Natural killer cell (primary cell): ENCODE measurements at regions not wholly inside any gene's neighbourhood (a gene's known extent, or its start where the extent isn't known, plus 50 kb on each side); places are given as distances from the start of the nearest gene placed in this dataset.
"Not testable (repeated sequence)": the region's sequence is repeated elsewhere in the genome, so short reads cannot be mapped to it uniquely, and the experiment has no call there.

Experiments used
- ATAC-seq, 3 donors: fragments of 150-1000 bp in 2 of 3; fragments of 200-7000 bp in 1 of 3; cut with Tn5 transposase; 1 replicate in 1 of 3; 2 replicates in 2 of 3; pipeline ENCODE4 v1.10.0; 2021; ENCODE audit warnings: mild to moderate bottlenecking in 2 of 3, moderate library complexity in 2 of 3
- DNase-seq, 2 donors: peaks; one replicate each; pipeline versions ENCODE4 v3.0.0 to v3.0.0-alpha.2; 2013 to 2021; ENCODE audit warnings: mixed read lengths in 1 of 2
- H3K27ac ChIP-seq: one replicate; pipeline ENCODE4 v1.5.1; 2013; ENCODE audit warnings: mild to moderate bottlenecking, low read length
- H3K27me3 ChIP-seq: one replicate; pipeline ENCODE4 v1.6.1; 2013; ENCODE audit warnings: low read length; ENCODE audit not compliant: control insufficient read depth, insufficient read depth
- H3K36me3 ChIP-seq: one replicate; pipeline ENCODE4 v1.6.1; 2013; ENCODE audit warnings: low read length; ENCODE audit not compliant: control insufficient read depth, insufficient read depth
- H3K4me1 ChIP-seq: one replicate; pipeline ENCODE4 v1.6.1; 2013; ENCODE audit warnings: low read length; ENCODE audit not compliant: control insufficient read depth, insufficient read depth
- H3K4me3 ChIP-seq: one replicate; pipeline ENCODE4 v1.5.1; 2013; ENCODE audit warnings: low read length
- H3K9me3 ChIP-seq: one replicate; pipeline ENCODE4 v1.6.1; 2013; ENCODE audit warnings: low read length; ENCODE audit not compliant: control insufficient read depth, insufficient read depth
- H3K27ac Mint-ChIP-seq, 2 donors: one replicate each; pipeline ENCODE4 v1.8.0; 2022; ENCODE audit warnings: mild to moderate bottlenecking in 2 of 2, mixed read lengths in 2 of 2, moderate library complexity in 1 of 2
- H3K27me3 Mint-ChIP-seq, 2 donors: one replicate each; pipeline ENCODE4 v1.8.0; 2022; ENCODE audit warnings: low read depth in 2 of 2, mixed read lengths in 2 of 2
- H3K36me3 Mint-ChIP-seq: one replicate; pipeline ENCODE4 v1.8.0; 2022; ENCODE audit warnings: mixed read lengths
- H3K4me1 Mint-ChIP-seq, 2 donors: one replicate each; pipeline ENCODE4 v1.8.0; 2022; ENCODE audit warnings: mixed read lengths in 2 of 2
- H3K4me3 Mint-ChIP-seq: one replicate; pipeline ENCODE4 v1.8.0; 2022; ENCODE audit warnings: mild to moderate bottlenecking, moderate library complexity, mixed read lengths
- H3K9me3 Mint-ChIP-seq, 2 donors: one replicate each; pipeline ENCODE4 v1.8.0; 2022; ENCODE audit warnings: mixed read lengths in 2 of 2
- CTCF ChIP-seq: fragments of 200-600 bp; IDR thresholded peaks from one replicate; pipeline ENCODE4 v1.8.0; 2022; ENCODE audit warnings: antibody characterized with exemption
- whole genome bisulfite sequencing: methylation state at CpG from one replicate; pipeline ENCODE4 v1.1.7; 2013; ENCODE audit warnings: missing lambda C conversion rate; ENCODE audit not compliant: insufficient coverage; 5-methylcytosine and 5-hydroxymethylcytosine counted together
- intact Hi-C: fragments of 100-400 bp; cut with micrococcal nuclease; formaldehyde crosslinking; loops from one replicate; pipeline ENCODE4 v1.14.2; 2022

DNA sequence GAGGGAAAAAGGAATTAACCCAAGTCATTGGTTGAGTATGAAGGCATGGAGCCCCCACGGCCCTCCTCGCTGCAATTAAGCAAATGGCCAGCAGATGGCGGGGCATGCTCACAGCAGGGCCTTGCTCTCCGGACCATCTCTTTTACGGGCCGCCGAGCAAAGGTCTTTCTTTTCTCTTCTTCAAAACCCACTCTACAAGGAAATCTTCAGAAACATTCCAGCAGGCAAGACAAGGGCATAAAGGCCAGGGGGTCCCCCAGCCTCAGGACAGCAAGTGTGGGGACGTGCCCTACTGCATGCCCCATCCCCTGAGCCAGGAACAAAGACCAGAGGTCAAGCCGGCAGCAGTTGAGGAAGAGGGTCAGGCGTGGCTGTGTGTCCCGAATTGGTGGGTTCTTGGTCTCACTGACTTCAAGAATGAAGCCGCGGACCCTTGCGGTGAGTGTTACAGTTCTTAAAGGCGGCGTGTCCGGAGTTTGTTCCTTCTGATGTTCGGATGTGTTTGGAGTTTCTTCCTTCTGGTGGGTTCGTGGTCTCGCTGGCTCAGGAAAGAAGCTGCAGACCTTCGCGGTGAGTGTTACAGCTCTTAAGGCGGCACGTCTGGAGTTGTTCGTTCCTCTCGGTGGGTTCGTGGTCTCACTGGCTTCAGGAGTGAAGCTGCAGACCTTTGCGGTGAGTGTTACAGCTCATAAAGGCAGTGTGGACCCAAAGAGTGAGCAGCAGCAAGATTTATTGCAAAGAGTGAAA lies 59.6 kb upstream of the TOP1 start:
- H3K4me1 ChIP-seq, H3K9me3 Mint-ChIP-seq, H3K9me3 ChIP-seq, H3K27ac ChIP-seq, H3K27me3 ChIP-seq, H3K36me3 ChIP-seq, H3K36me3 Mint-ChIP-seq, H3K4me1 Mint-ChIP-seq: not testable (repeated sequence)
- peak overlapping the region; percentile 29 for H3K4me3 ChIP-seq
- Mint-ChIP-seq H3K4me3 (peak overlapping the region; percentile 96), H3K27ac (peak overlapping the region in 1 of 2 donors; percentile 74), H3K27me3 (peaks cover 23 to 37% of the 10 kb centered on the region in 2 donors)
- DNase-seq = peak; percentile 84 to 91
- peak; percentile 93 to 99 (median 98) for ATAC-seq
- intact Hi-C loops = loop anchor here (1.0 kb wide), 3 partner anchors 126 to 371 kb away; partner anchors contain the start of gene LPIN3
- WGBS = 0% methylated on average over 26 of the region's 28 CpGs
- peak; percentile 95 for TF ChIP-seq CTCF

GRCh38 chr20:40970218-40970617 lies 58.4 kb upstream of the TOP1 start:
- Mint-ChIP-seq H3K27me3 (peaks cover 24 to 49% of the 10 kb centered on the region in 2 donors), H3K27ac (no peak overlapping the region), H3K4me1 (peaks cover 9 to 10% of the 10 kb centered on the region in 2 donors), H3K36me3 (no peaks in the 10 kb centered on the region), H3K4me3 (no peak overlapping the region), H3K9me3 (no peaks in the 10 kb centered on the region)
- H3K4me3 ChIP-seq = no peak overlapping the region
- TF ChIP-seq CTCF = no peak
- H3K9me3 ChIP-seq = no peaks in the 10 kb centered on the region
- 90% methylated on average over 6 of the region's 6 CpGs for WGBS
- peaks cover 7% of the 10 kb centered on the region for H3K4me1 ChIP-seq
- DNase-seq (no peak), ATAC-seq (no peak)
- intact Hi-C loops = no loop called here
- H3K36me3 ChIP-seq = no peaks in the 10 kb centered on the region
- H3K27ac ChIP-seq = no peak overlapping the region
- H3K27me3 ChIP-seq = no peaks in the 10 kb centered on the region

DNA sequence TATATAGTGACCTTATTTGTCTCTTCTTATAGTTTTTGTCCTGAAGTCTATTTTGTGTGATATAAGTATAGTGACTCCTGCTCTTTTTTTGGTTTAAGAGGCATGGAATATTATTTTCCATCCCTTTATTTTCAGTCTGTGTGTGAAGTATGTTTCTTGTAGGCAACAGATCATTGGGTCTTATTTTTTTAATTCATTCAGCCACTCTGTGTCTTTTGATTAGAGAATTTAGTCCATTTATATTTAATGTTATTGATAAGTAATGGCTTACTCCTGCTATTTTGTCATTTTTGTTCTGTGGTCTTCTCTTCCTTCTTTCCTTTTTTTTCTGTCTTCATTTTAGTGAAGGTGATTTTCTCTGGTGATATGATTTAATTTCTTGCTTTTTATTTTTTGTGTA lies 51.4 kb upstream of the TOP1 start:
- DNase-seq (no peak), ATAC-seq (no peak)
- H3K4me3 ChIP-seq = no peak overlapping the region
- no peaks in the 10 kb centered on the region for H3K4me1 Mint-ChIP-seq
- H3K9me3 Mint-ChIP-seq = peaks cover 9 to 11% of the 10 kb centered on the region in 2 donors
- intact Hi-C loops = no loop called here
- no peak overlapping the region for H3K27ac ChIP-seq
- no peak for TF ChIP-seq CTCF
- peaks cover 19% of the 10 kb centered on the region for H3K36me3 Mint-ChIP-seq
- H3K9me3 ChIP-seq = no peaks in the 10 kb centered on the region
- no peaks in the 10 kb centered on the region for H3K4me1 ChIP-seq
- H3K27me3 ChIP-seq = peaks cover 5% of the 10 kb centered on the region
- H3K27ac Mint-ChIP-seq = no peak overlapping the region
- peaks cover 18 to 55% of the 10 kb centered on the region in 2 donors for H3K27me3 Mint-ChIP-seq
- H3K36me3 ChIP-seq = no peaks in the 10 kb centered on the region
- H3K4me3 Mint-ChIP-seq = no peak overlapping the region

- ATAC-seq (no peak), DNase-seq (no peak)
- Histone ChIP-seq H3K4me1 (no peaks in the 10 kb centered on the region), H3K4me3 (no peak overlapping the region), H3K27ac (no peak overlapping the region), H3K36me3 (no peaks in the 10 kb centered on the region), H3K27me3 (peaks cover 5% of the 10 kb centered on the region), H3K9me3 (no peaks in the 10 kb centered on the region)
- Mint-ChIP-seq H3K4me1 (no peaks in the 10 kb centered on the region), H3K27ac (no peak overlapping the region), H3K9me3 (peaks cover 9 to 11% of the 10 kb centered on the region in 2 donors), H3K27me3 (peaks cover 18 to 46% of the 10 kb centered on the region in 2 donors), H3K36me3 (peaks cover 19% of the 10 kb centered on the region), H3K4me3 (no peak overlapping the region)
- intact Hi-C loops = no loop called here
- 98% methylated on average over 3 of the region's 3 CpGs for WGBS
- TF ChIP-seq CTCF = no peak
These were observed 49.9 kb upstream of the TOP1 start for GRCh38 chr20:40978761-40979160.
